NB4 (cell line): ENCODE measurements at regions not wholly inside any gene's neighbourhood (a gene's known extent, or its start where the extent isn't known, plus 50 kb on each side); places are given as distances from the start of the nearest gene placed in this dataset.

Experiments
- DNase-seq: peaks from one replicate; pipeline ENCODE4 v3.0.0; 2010; ENCODE audit warnings: low read depth
- H3K4me3 ChIP-seq: one replicate; pipeline ENCODE4 v1.5.1; 2011; ENCODE audit warnings: mild to moderate bottlenecking, low read depth, low read length, moderate library complexity
- CTCF ChIP-seq: IDR thresholded peaks from one replicate; pipeline ENCODE4 v1.5.1; 2012; ENCODE audit warnings: low read depth, low read length
- MYC ChIP-seq: IDR thresholded peaks from 2 replicates; pipeline ENCODE4 v1.6.1; 2011; ENCODE audit warnings: low read depth, low read length
- POLR2A ChIP-seq: IDR thresholded peaks from 2 replicates; pipeline ENCODE4 v1.6.1; 2011; ENCODE audit warnings: mild to moderate bottlenecking; ENCODE audit not compliant: insufficient read length; ENCODE audit errors: extremely low read depth
- TF ChIP-seq, protein P1 (sequence below): IDR thresholded peaks from 2 replicates; pipeline ENCODE4 v1.6.1; 2011; ENCODE audit warnings: low read depth, low read length

DNA sequence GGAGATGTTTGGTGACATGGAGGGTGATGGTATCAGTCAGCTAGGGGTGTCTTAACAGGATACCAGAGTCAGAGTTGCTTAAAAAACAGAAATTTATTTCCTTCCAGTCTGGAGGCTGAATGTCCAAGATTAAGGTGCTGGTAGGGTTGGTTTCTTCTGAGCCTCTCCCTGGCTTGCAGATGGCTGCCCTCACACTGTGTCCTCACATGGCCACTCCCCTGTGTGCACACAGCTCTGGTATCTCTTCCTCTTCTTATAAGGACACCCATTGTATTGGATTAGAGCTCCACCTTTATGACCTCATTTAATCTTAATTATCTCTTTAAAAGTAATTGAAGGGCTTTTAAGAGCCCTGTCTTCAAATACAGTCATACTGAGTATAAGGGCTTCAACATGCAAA, 431.8 kb upstream of the MMS22L start:
- no peak for DNase-seq
- no peak for TF ChIP-seq CTCF
- TF ChIP-seq MYC = no peak
- TF ChIP-seq POLR2A = no peak
- TF ChIP-seq, protein P1, sequence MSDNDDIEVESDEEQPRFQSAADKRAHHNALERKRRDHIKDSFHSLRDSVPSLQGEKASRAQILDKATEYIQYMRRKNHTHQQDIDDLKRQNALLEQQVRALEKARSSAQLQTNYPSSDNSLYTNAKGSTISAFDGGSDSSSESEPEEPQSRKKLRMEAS = no peak
- no peak overlapping the region for H3K4me3 ChIP-seq

GRCh38 chr6:97717086-97717485, 434.1 kb upstream of the MMS22L start:
- no peak for DNase-seq
- TF ChIP-seq POLR2A = no peak

DNA sequence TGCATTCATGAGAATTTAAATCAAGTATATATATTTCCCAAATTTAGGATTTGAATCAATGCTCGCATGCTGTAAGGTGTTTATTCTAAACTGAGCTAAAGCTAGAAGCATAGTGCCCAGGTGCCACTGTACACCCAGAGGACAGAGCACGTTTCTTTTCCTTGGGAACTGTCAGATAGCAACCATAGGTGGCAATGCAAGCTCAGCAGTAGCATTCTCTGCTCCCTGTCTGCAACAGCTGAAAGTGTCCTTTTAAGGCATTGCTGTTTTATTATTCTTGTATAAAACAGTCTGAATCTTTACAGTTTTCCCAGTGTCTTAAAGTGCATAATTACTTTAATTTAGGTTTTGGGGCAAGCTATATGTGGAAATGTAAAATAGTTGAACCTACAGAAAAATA, 443.4 kb upstream of the MMS22L start:
- TF ChIP-seq MYC (no peak), CTCF (no peak), POLR2A (no peak)
- TF ChIP-seq, protein P1 = no peak
- no peak overlapping the region for H3K4me3 ChIP-seq
- DNase-seq = no peak

More at GRCh38 chr6:97717086-97717485, 434.1 kb upstream of the MMS22L start:
- H3K4me3 ChIP-seq = no peak overlapping the region

DNA sequence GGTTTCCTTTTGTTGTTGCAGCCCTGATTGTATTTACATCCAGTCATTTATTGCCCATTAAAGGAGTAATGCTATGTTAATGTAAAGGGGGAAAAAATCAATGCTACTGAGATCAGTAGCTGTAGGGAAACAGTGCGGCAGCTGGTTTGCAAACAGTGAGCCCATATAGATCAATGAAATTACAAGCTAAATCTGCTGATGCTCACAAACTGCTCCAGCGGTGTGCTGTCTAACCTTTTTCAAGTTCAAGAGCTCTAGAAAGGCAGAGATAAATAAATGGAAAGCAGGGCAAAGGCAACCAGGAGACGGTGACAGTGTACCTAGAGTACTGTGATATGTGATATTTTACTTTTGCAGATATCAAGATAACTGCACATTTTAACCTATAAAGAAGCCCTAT, 449.0 kb upstream of the MMS22L start:
- no peak for TF ChIP-seq CTCF
- H3K4me3 ChIP-seq = no peak overlapping the region
- DNase-seq = no peak

DNA sequence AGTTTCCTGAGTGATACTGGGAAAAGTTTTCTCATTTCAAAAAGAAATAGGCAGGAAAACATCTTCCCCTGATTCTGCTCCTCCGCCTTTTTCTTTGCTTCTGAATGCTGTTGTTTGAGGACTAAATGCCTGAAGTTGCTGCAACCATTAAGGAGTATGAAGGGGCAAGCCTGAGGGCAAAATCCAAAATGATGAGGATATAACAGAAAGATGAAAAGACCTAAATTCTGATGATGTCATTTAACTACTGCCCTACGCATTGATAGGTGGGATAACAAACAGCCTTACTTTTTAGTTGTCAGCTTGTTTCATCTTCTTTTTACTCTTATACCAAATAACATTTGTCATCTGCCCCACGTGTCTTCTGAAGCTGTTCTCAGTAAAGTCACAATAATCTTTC, 474.6 kb upstream of the MMS22L start:
- no peak overlapping the region for H3K4me3 ChIP-seq
- no peak for TF ChIP-seq MYC
- TF ChIP-seq POLR2A = no peak
- TF ChIP-seq CTCF = no peak
- TF ChIP-seq, protein P1 = no peak
- no peak for DNase-seq

DNA sequence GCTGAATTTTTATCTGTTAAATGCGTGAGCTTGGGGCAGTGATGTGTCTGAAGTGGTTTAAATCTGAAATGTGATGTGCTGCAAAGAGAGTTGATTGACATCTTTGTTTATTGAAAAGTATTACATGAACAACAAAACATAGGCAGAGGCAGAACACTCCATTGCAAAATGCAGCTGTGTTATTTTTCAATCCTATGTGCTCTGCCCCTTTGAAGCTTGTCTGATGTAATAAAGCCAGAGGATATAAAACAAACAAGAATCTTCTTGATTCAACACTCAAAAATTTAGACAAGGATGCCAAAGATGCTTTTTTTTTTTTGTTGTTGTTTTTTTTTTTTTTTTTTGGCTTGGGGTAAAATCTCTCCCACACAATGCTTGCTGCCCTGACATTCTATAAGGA, 482.4 kb upstream of the MMS22L start:
- TF ChIP-seq CTCF (no peak), POLR2A (no peak), MYC (no peak)
- TF ChIP-seq, protein P1 = no peak
- no peak overlapping the region for H3K4me3 ChIP-seq
- no peak for DNase-seq

DNA sequence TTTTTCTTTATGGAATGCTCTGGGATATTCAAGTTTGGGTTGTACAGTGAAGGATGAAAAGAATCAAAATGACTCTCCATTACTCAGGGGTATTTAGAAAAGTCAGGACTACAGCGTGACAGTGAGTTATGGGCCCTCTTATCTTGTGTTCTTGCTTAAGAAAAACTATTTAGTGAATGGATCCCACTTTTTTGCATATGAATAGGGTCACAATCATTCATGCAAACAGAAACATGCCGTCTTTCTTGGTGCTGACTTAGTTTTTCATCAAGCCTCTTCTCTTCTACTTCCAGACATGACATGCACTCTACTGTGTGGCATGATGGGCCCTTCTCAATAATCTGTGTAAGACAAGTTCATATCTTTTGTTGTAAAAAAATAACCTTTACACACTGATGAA, 488.4 kb upstream of the MMS22L start:
- TF ChIP-seq POLR2A (no peak), MYC (no peak), CTCF (no peak)
- TF ChIP-seq, protein P1 = no peak
- DNase-seq = no peak
- H3K4me3 ChIP-seq = no peak overlapping the region
